Liver (tissue), 8 donors: ENCODE measurements at regions not wholly inside any gene's neighbourhood (a gene's known extent, or its start where the extent isn't known, plus 50 kb on each side); places are given as distances from the start of the nearest gene placed in this dataset.

Experiments used
- DNase-seq: peaks from one replicate; pipeline ENCODE4 v3.0.0-alpha.2; 2017; ENCODE audit warnings: low spot score
- H3K27ac ChIP-seq, 2 donors: one replicate each; pipeline ENCODE4 v1.7.0; 2013; ENCODE audit warnings: inconsistent platforms in 2 of 2, low read length in 2 of 2, control low read depth in 1 of 2, low read depth in 1 of 2, mild to moderate bottlenecking in 1 of 2
- H3K27me3 ChIP-seq, 4 donors: one replicate each; pipeline versions ENCODE4 v1.6.1 to v1.7.0; 2013; ENCODE audit warnings: low read length in 3 of 4, inconsistent platforms in 1 of 4, mild to moderate bottlenecking in 1 of 4, moderate library complexity in 1 of 4; ENCODE audit not compliant: control insufficient read depth in 4 of 4, insufficient read depth in 4 of 4
- H3K36me3 ChIP-seq, 4 donors: one replicate each; pipeline versions ENCODE4 v1.6.1 to v1.7.0; 2013; ENCODE audit warnings: low read length in 3 of 4, mild to moderate bottlenecking in 3 of 4, low read depth in 1 of 4, moderate library complexity in 1 of 4; ENCODE audit not compliant: control insufficient read depth in 4 of 4, insufficient read depth in 3 of 4
- H3K4me1 ChIP-seq, 4 donors: one replicate each; pipeline versions ENCODE4 v1.6.1 to v1.7.0; 2013; ENCODE audit warnings: low read length in 3 of 4, mild to moderate bottlenecking in 3 of 4, moderate library complexity in 1 of 4; ENCODE audit not compliant: control insufficient read depth in 4 of 4, insufficient read depth in 4 of 4
- H3K4me3 ChIP-seq, 3 donors: one replicate each; pipeline versions ENCODE4 v1.6.1 to v1.7.0; 2013; ENCODE audit warnings: low read length in 3 of 3, control low read depth in 1 of 3, low read depth in 1 of 3, mild to moderate bottlenecking in 1 of 3
- H3K9ac ChIP-seq, 2 donors: one replicate each; pipeline ENCODE4 v1.7.0; 2013; ENCODE audit warnings: low read length in 2 of 2, mild to moderate bottlenecking in 2 of 2, moderate library complexity in 2 of 2, control low read depth in 1 of 2, low read depth in 1 of 2
- H3K9me3 ChIP-seq, 4 donors: one replicate each; pipeline versions ENCODE4 v1.6.1 to v1.7.0; 2013; ENCODE audit warnings: low read length in 3 of 4; ENCODE audit not compliant: control insufficient read depth in 4 of 4
- CTCF ChIP-seq: fragments of 150-350 bp; IDR thresholded peaks from 2 replicates; pipeline ENCODE4 v1.5.1; 2017; ENCODE audit warnings: improper control_type of control experiment, low read depth, low read length; ENCODE audit not compliant: missing input control
- EGR1 ChIP-seq, 2 donors: IDR thresholded peaks; 2 replicates each; pipeline ENCODE4 v1.6.1; 2016 to 2018; ENCODE audit warnings: antibody characterized with exemption in 2 of 2, low read depth in 2 of 2
- FOXA1 ChIP-seq: IDR thresholded peaks from 2 replicates; pipeline ENCODE4 v1.6.1; 2016; ENCODE audit warnings: antibody characterized with exemption
- FOXA2 ChIP-seq: IDR thresholded peaks from 2 replicates; pipeline ENCODE4 v1.6.1; 2016; ENCODE audit warnings: antibody characterized with exemption
- GABPA ChIP-seq, 2 donors: IDR thresholded peaks in 1 of 2; conservative IDR thresholded peaks in 1 of 2; 2 replicates each; pipeline ENCODE4 v1.6.1; 2016; ENCODE audit warnings: antibody characterized with exemption in 2 of 2, mild to moderate bottlenecking in 1 of 2, moderate library complexity in 1 of 2
- HNF4A ChIP-seq, 2 donors: conservative IDR thresholded peaks; 2 replicates each; pipeline ENCODE4 v1.6.1; 2016; ENCODE audit warnings: antibody characterized with exemption in 2 of 2, mild to moderate bottlenecking in 2 of 2
- HNF4G ChIP-seq: IDR thresholded peaks from 2 replicates; pipeline ENCODE4 v1.6.1; 2016; ENCODE audit warnings: antibody characterized with exemption
- JUND ChIP-seq, 2 donors: IDR thresholded peaks; 2 replicates each; pipeline ENCODE4 v1.6.1; 2016; ENCODE audit warnings: antibody characterized with exemption in 2 of 2
- RAD21 ChIP-seq, 2 donors: IDR thresholded peaks; 2 replicates each; pipeline ENCODE4 v1.6.1; 2016; ENCODE audit warnings: antibody characterized with exemption in 2 of 2, mild to moderate bottlenecking in 2 of 2
- REST ChIP-seq: IDR thresholded peaks from 2 replicates; pipeline ENCODE4 v1.6.1; 2016; ENCODE audit warnings: antibody characterized with exemption, mild to moderate bottlenecking
- RXRA ChIP-seq, 2 donors: IDR thresholded peaks; 2 replicates each; pipeline ENCODE4 v1.6.1; 2017 to 2018; ENCODE audit warnings: antibody characterized with exemption in 2 of 2, mild to moderate bottlenecking in 1 of 2
- SP1 ChIP-seq: IDR thresholded peaks from 2 replicates; pipeline ENCODE4 v1.6.1; 2018; ENCODE audit warnings: antibody characterized with exemption, mild to moderate bottlenecking
- TAF1 ChIP-seq: conservative IDR thresholded peaks from 2 replicates; pipeline ENCODE4 v1.6.1; 2016; ENCODE audit warnings: antibody characterized with exemption, mild to moderate bottlenecking
- WGBS: extraction: QIAGEN DNeasy Blood & Tissue Kit; methylation state at CpG from one replicate; pipeline ENCODE4 v1.1.7; 2013; 5-methylcytosine and 5-hydroxymethylcytosine counted together
- donor health status: healthy.
- donor health status: healthy.
- donor health status: healthy.
- donor health status: healthy.
- donor health status: healthy.

GRCh38 chr1:196160066-196160795, 448.0 kb downstream of the KCNT2 start:
- no peaks in the 10 kb centered on the region for H3K27me3 ChIP-seq
- H3K4me1 ChIP-seq, result no peaks in the 10 kb centered on the region
- H3K4me3 ChIP-seq, result no peak overlapping the region
- H3K9me3 ChIP-seq, result no peaks in the 10 kb centered on the region
- H3K9ac ChIP-seq, result no peak overlapping the region
- no peak for DNase-seq
- no peak for TF ChIP-seq RAD21 (IDR thresholded peaks at IDR 0.05)
- TF ChIP-seq EGR1 (IDR thresholded peaks at IDR 0.05; ENCODE audit: low read depth in 2 of 2), result no peak
- no peak for TF ChIP-seq RXRA (IDR thresholded peaks at IDR 0.05)
- 83% methylated on average over 5 of the region's 5 CpGs for WGBS
- no peaks in the 10 kb centered on the region for H3K36me3 ChIP-seq
- H3K27ac ChIP-seq, result no peak overlapping the region

- peaks cover 0 to 6% (median 2%) of the 10 kb centered on the region in 4 donors for H3K4me1 ChIP-seq
- 89% methylated on average over 2 of the region's 2 CpGs for WGBS
Measured at GRCh38 chr1:196155586-196155985, 452.7 kb downstream of the KCNT2 start.

GRCh38 chr1:196152975-196153374, 455.3 kb downstream of the KCNT2 start:
- Histone ChIP-seq H3K27ac (no peak overlapping the region), H3K4me3 (no peak overlapping the region), H3K36me3 (no peaks in the 10 kb centered on the region), H3K27me3 (no peaks in the 10 kb centered on the region), H3K9me3 (no peaks in the 10 kb centered on the region), H3K4me1 (peaks cover 0 to 6% (median 2%) of the 10 kb centered on the region in 4 donors), H3K9ac (no peak overlapping the region)
- 91% methylated on average over 5 of the region's 5 CpGs for WGBS
- no peak for DNase-seq
- TF ChIP-seq JUND (IDR thresholded peaks at IDR 0.05), result no peak
- TF ChIP-seq GABPA (IDR thresholded peaks at IDR 0.05 in 1 of 2, conservative IDR thresholded peaks at IDR 0.05 in 1 of 2), result no peak
- no peak for TF ChIP-seq FOXA2
- no peak for TF ChIP-seq CTCF
- TF ChIP-seq HNF4G, result no peak
- no peak for TF ChIP-seq TAF1
- no peak for TF ChIP-seq HNF4A (conservative IDR thresholded peaks at IDR 0.05)
- no peak for TF ChIP-seq REST
- TF ChIP-seq RAD21 (IDR thresholded peaks at IDR 0.05), result no peak
- no peak for TF ChIP-seq FOXA1

More at GRCh38 chr1:196155586-196155985, 452.7 kb downstream of the KCNT2 start:
- H3K27me3 ChIP-seq, result no peaks in the 10 kb centered on the region
- no peaks in the 10 kb centered on the region for H3K9me3 ChIP-seq
- H3K4me3 ChIP-seq, result no peak overlapping the region
- H3K9ac ChIP-seq, result no peak overlapping the region
- no peak overlapping the region for H3K27ac ChIP-seq
- no peak for TF ChIP-seq JUND (IDR thresholded peaks at IDR 0.05)
- no peak for TF ChIP-seq FOXA1
- TF ChIP-seq SP1, result no peak
- no peak for TF ChIP-seq HNF4A (conservative IDR thresholded peaks at IDR 0.05)
- no peak for TF ChIP-seq REST
- no peak for TF ChIP-seq GABPA (IDR thresholded peaks at IDR 0.05 in 1 of 2, conservative IDR thresholded peaks at IDR 0.05 in 1 of 2)
- no peak for TF ChIP-seq RAD21 (IDR thresholded peaks at IDR 0.05)
- no peaks in the 10 kb centered on the region for H3K36me3 ChIP-seq
- DNase-seq, result no peak
